HepG2 (cell line): ENCODE measurements at regions not wholly inside any gene's neighbourhood (a gene's known extent, or its start where the extent isn't known, plus 50 kb on each side); places are given as distances from the start of the nearest gene placed in this dataset.

Experiments
- ATAC-seq: fragments of 200-7000 bp; cut with Tn5 transposase; 3 replicates; pipeline ENCODE4 v1.9.1; 2020; ENCODE audit warnings: mild to moderate bottlenecking, moderate library complexity
- BruUV-seq: library from RNA; stranded (reverse); fragments of 400-500 nt; replicated peaks from 2 replicates; lab custom pipeline; 2021; lab: Mats Ljungman, UMichigan
- CTCF ChIA-PET: fragments of 300-600 bp; formaldehyde crosslinking; extraction: SDS; loops from one replicate; lab custom pipeline; 2021; ENCODE audit warnings: low total read pairs, inconsistent platforms, low intra/inter-chr PET ratio; lab: Yijun Ruan, JAX
- POLR2A ChIA-PET: fragments of 350-600 bp; sonication (Branson Sonifier 250); formaldehyde crosslinking; loops from one replicate; lab custom pipeline; 2020; ENCODE audit warnings: antibody characterized with exemption, inconsistent platforms; lab: Yijun Ruan, JAX
- DNase-seq: peaks from one replicate; pipeline ENCODE4 v3.0.0-alpha.2; 2015; ENCODE audit warnings: low spot score
- FAIRE-seq: peaks from 3 replicates; lab custom pipeline; 2011; peaks lifted over from hg19 to GRCh38; lab: Jason Lieb, UNC
- H2AFZ ChIP-seq: one replicate; pipeline ENCODE4 v1.6.1; 2011; ENCODE audit warnings: low read length, inconsistent platforms
- H3K27ac ChIP-seq: fragments of 300-600 bp; 3 replicates; pipeline ENCODE4 v1.8.0; 2011; ENCODE audit warnings: mixed run types, mild to moderate bottlenecking, mixed read lengths, low read length, inconsistent platforms; ENCODE audit not compliant: insufficient read depth; ENCODE audit errors: extremely low read length
- H3K27me3 ChIP-seq, 2 experiments: fragments of 200-600 bp in 1 of 2; 2 replicates in 1 of 2; 3 replicates in 1 of 2; pipeline versions ENCODE4 v1.6.0 to v1.8.0; 2011; ENCODE audit warnings: low read length in 2 of 2, mild to moderate bottlenecking in 2 of 2, moderate library complexity in 2 of 2, inconsistent platforms in 1 of 2; ENCODE audit not compliant: insufficient read depth in 2 of 2, control insufficient read depth in 1 of 2
- H3K36me3 ChIP-seq, 2 experiments: fragments of 200-600 bp in 1 of 2; replicated peaks in 1 of 2; 2 replicates in 1 of 2; 3 replicates in 1 of 2; pipeline versions ENCODE4 v1.5.1 to v1.8.0; 2011; ENCODE audit warnings: low read length in 2 of 2, inconsistent platforms in 1 of 2; ENCODE audit not compliant: insufficient read depth in 2 of 2, control insufficient read depth in 1 of 2
- H3K4me1 ChIP-seq: 2 replicates; pipeline ENCODE4 v1.5.1; 2012; ENCODE audit warnings: low read length, inconsistent platforms; ENCODE audit not compliant: insufficient read depth
- H3K4me2 ChIP-seq: 2 replicates; pipeline ENCODE4 v1.6.0; 2011; ENCODE audit warnings: low read depth, low read length, inconsistent platforms
- H3K4me3 ChIP-seq, 3 experiments: fragments of 200-600 bp in 1 of 3; sonication (generic), shearing (Covaris generic) in 1 of 3; replicated peaks in 1 of 3; 2 replicates each; pipeline ENCODE4 v1.5.1; 2011 to 2016; ENCODE audit warnings: low read length in 3 of 3, inconsistent platforms in 2 of 3, low read depth in 2 of 3, mild to moderate bottlenecking in 2 of 3, control low read depth in 1 of 3, mixed read lengths in 1 of 3; ENCODE audit not compliant: insufficient read depth in 1 of 3
- H3K79me2 ChIP-seq: one replicate; pipeline ENCODE4 v1.6.1; 2011; ENCODE audit warnings: low read length, inconsistent platforms; ENCODE audit not compliant: insufficient read depth
- H3K9ac ChIP-seq: 2 replicates; pipeline ENCODE4 v1.6.0; 2011; ENCODE audit warnings: mild to moderate bottlenecking, low read depth, low read length, inconsistent platforms; ENCODE audit not compliant: insufficient read depth
- H3K9me3 ChIP-seq: 2 replicates; pipeline ENCODE4 v1.5.1; 2012; ENCODE audit warnings: mild to moderate bottlenecking, low read length
- H4K20me1 ChIP-seq: 2 replicates; pipeline ENCODE4 v1.6.0; 2011; ENCODE audit warnings: inconsistent platforms, mild to moderate bottlenecking, low read length, moderate library complexity; ENCODE audit not compliant: insufficient read depth
- AGO1 ChIP-seq: fragments of 200-400 bp; formaldehyde crosslinking; IDR thresholded peaks from 2 replicates; pipeline ENCODE4 v1.6.1; 2017; ENCODE audit warnings: mild to moderate bottlenecking, low read depth, low read length, moderate library complexity; ENCODE audit not compliant: poor library complexity, severe bottlenecking
- CREBL2 ChIP-seq: sonication (generic); formaldehyde crosslinking; IDR thresholded peaks from 2 replicates; pipeline ENCODE4 v1.8.1; 2023; ENCODE audit warnings: missing genetic modification reagents, mild to moderate bottlenecking, borderline replicate concordance
- EP300 ChIP-seq, 3 experiments: sonication (generic) in 1 of 3; formaldehyde crosslinking in 1 of 3; IDR thresholded peaks; 2 replicates each; pipeline versions ENCODE4 v1.5.1 to v1.6.1; 2011 to 2020; ENCODE audit warnings: low read depth in 2 of 3, low read length in 2 of 3, borderline replicate concordance in 1 of 3, improper control_type of control experiment in 1 of 3, mild to moderate bottlenecking in 1 of 3, missing genetic modification reagents in 1 of 3, moderate library complexity in 1 of 3
- FOXA1 ChIP-seq, 2 experiments: fragments of 450-650 bp in 1 of 2; sonication (generic) in 1 of 2; formaldehyde crosslinking in 1 of 2; IDR thresholded peaks; 2 replicates each; pipeline versions ENCODE4 v1.4.0 to v1.6.1; 2016 to 2020; ENCODE audit warnings: missing genetic modification reagents in 1 of 2
- IRF1 ChIP-seq: sonication (generic); formaldehyde crosslinking; IDR thresholded peaks from 2 replicates; pipeline ENCODE4 v1.4.0; 2020; ENCODE audit warnings: low read depth, mild to moderate bottlenecking, missing genetic modification reagents
- KDM4B ChIP-seq: sonication (generic); formaldehyde crosslinking; IDR thresholded peaks from 2 replicates; pipeline ENCODE4 v1.4.0; 2020; ENCODE audit warnings: missing genetic modification reagents
- MZF1 ChIP-seq: sonication (generic); formaldehyde crosslinking; IDR thresholded peaks from 2 replicates; pipeline ENCODE4 v1.8.1; 2023; ENCODE audit warnings: mild to moderate bottlenecking, missing genetic modification reagents, borderline replicate concordance
- PAX8 ChIP-seq: sonication (generic); formaldehyde crosslinking; IDR thresholded peaks from 2 replicates; pipeline ENCODE4 v1.8.0; 2022; ENCODE audit warnings: mild to moderate bottlenecking, missing genetic modification reagents, borderline replicate concordance
- ZBTB1 ChIP-seq: sonication (generic); formaldehyde crosslinking; IDR thresholded peaks from 2 replicates; pipeline ENCODE4 v1.4.0; 2020; ENCODE audit warnings: missing genetic modification reagents, borderline replicate concordance
- ZHX1 ChIP-seq: sonication (generic); formaldehyde crosslinking; IDR thresholded peaks from 2 replicates; pipeline ENCODE4 v1.8.1; 2022; ENCODE audit warnings: low read depth, mild to moderate bottlenecking, missing genetic modification reagents
- ZNF180 ChIP-seq: sonication (generic); formaldehyde crosslinking; IDR thresholded peaks from 2 replicates; pipeline ENCODE4 v1.4.0; 2020; ENCODE audit warnings: low read depth, missing genetic modification reagents, borderline replicate concordance
- ZNF430 ChIP-seq: sonication (generic); formaldehyde crosslinking; IDR thresholded peaks from 2 replicates; pipeline ENCODE4 v1.9.0; 2021; ENCODE audit warnings: mild to moderate bottlenecking, missing genetic modification reagents
- ZNF512B ChIP-seq: sonication (generic); formaldehyde crosslinking; IDR thresholded peaks from 2 replicates; pipeline ENCODE4 v1.5.1; 2020; ENCODE audit warnings: missing genetic modification reagents, mild to moderate bottlenecking, borderline replicate concordance
- ZNF567 ChIP-seq: sonication (generic); formaldehyde crosslinking; IDR thresholded peaks from 2 replicates; pipeline ENCODE4 v1.8.1; 2023; ENCODE audit warnings: mild to moderate bottlenecking, missing genetic modification reagents, borderline replicate concordance
- ZNF576 ChIP-seq: sonication (generic); formaldehyde crosslinking; IDR thresholded peaks from 2 replicates; pipeline ENCODE4 v1.4.0; 2020; ENCODE audit warnings: mild to moderate bottlenecking, missing genetic modification reagents
- ZNF883 ChIP-seq: sonication (generic); formaldehyde crosslinking; IDR thresholded peaks from 2 replicates; pipeline ENCODE4 v1.5.1; 2020; ENCODE audit warnings: mild to moderate bottlenecking, missing genetic modification reagents; ENCODE audit errors: not compliant biosample characterization
- WGBS: methylation state at CpG from one replicate; pipeline ENCODE4 v1.1.6; 2017; ENCODE audit warnings: low lambda C conversion rate; 5-methylcytosine and 5-hydroxymethylcytosine counted together
- in situ Hi-C: cut with HindIII; loops from 2 replicates; pipeline ENCODE4 v1.10.0; 2017; ENCODE audit warnings: low pct_unique_long_range_greater_than_20kb; ENCODE audit not compliant: extremely low pct_ligation_motif_present
- intact Hi-C: fragments of 100-400 bp; cut with micrococcal nuclease; formaldehyde crosslinking; loops from one replicate; pipeline ENCODE4 v1.10.0; 2022; ENCODE audit not compliant: unreplicated experiment

- TF ChIP-seq ZNF180 (CRISPR knock-in tag) (no peak), FOXA1 (IDR thresholded peaks at IDR 0.05) (no peak), FOXA1 (CRISPR knock-in tag; IDR thresholded peaks at IDR 0.05) (no peak), ZNF883 (CRISPR knock-in tag) (no peak), EP300 (IDR thresholded peaks at IDR 0.05; ENCODE audit: low read depth in 2 of 2, low read length in 2 of 2) (no peak), EP300 (CRISPR knock-in tag; IDR thresholded peaks at IDR 0.05; ENCODE audit: borderline replicate concordance) (no peak), ZNF567 (no peak), CREBL2 (CRISPR knock-in tag) (no peak)
These were observed 89.7 kb downstream of the CPZ start (continued) for GRCh38 chr4:8682296-8682695.

- 0% methylated on average over 7 of the region's 11 CpGs for whole genome bisulfite sequencing
- in situ Hi-C loops, result loop anchor here (10.0 kb wide), 1 partner anchor 203 kb away; no protein-coding TSS in a partner anchor
- ChIA-PET POLR2A (no interaction called here), CTCF (no interaction called here)
- Histone ChIP-seq H3K79me2 (no peaks in the 10 kb centered on the region), H3K9ac (no peak overlapping the region), H3K27me3 (peaks cover 0 to 30% of the 10 kb centered on the region in 2 experiments; a peak in 3 of 5 replicates), H4K20me1 (no peaks in the 10 kb centered on the region), H3K4me1 (no peaks in the 10 kb centered on the region), H3K4me3 (no peak overlapping the region), H3K36me3 (no peaks in the 10 kb centered on the region), H3K27ac (no peak overlapping the region), H3K9me3 (no peaks in the 10 kb centered on the region), H2AFZ (no peak overlapping the region), H3K4me2 (no peak overlapping the region)
- FAIRE-seq (no peak), DNase-seq (no peak), ATAC-seq (no peak)
- intact Hi-C loops, result loop anchor here (10.0 kb wide), 2 partner anchors 203 to 233 kb away; no protein-coding TSS in a partner anchor
- no TSS peak for BruUV-seq
- TF ChIP-seq ZNF430 (CRISPR knock-in tag), result no peak
- TF ChIP-seq PAX8 (CRISPR knock-in tag), result no peak
- no peak for TF ChIP-seq AGO1
- no peak for TF ChIP-seq MZF1 (CRISPR knock-in tag)
- TF ChIP-seq ZBTB1, result no peak
- no peak for TF ChIP-seq KDM4B (CRISPR knock-in tag)
- TF ChIP-seq ZNF576 (CRISPR knock-in tag), result no peak
- TF ChIP-seq ZHX1 (CRISPR knock-in tag), result no peak
- no peak for TF ChIP-seq IRF1 (CRISPR knock-in tag)
- no peak for TF ChIP-seq ZNF512B
These were observed 88.8 kb downstream of the CPZ start for GRCh38 chr4:8681391-8681790.
